Activated naive CD4-positive, alpha-beta T cell treated with anti-CD3 and anti-CD28 coated beads for 36 hours (primary cell): ENCODE measurements at regions not wholly inside any gene's neighbourhood (a gene's known extent, or its start where the extent isn't known, plus 50 kb on each side); places are given as distances from the start of the nearest gene placed in this dataset.

ENCODE experiments used
- CTCF ChIA-PET: fragments of 350-600 bp; sonication (Branson Sonifier 250); formaldehyde crosslinking; loops from one replicate; lab custom pipeline; 2021; ENCODE audit warnings: antibody characterized with exemption; lab: Charles Lee
- DNase-seq: peaks from one replicate; pipeline ENCODE4 v3.0.0-alpha.2; 2020
- H3K27ac Mint-ChIP-seq: one replicate; pipeline ENCODE4 v1.8.0; 2021; ENCODE audit warnings: mild to moderate bottlenecking, mixed read lengths
- H3K27me3 Mint-ChIP-seq: one replicate; pipeline ENCODE4 v1.8.0; 2021; ENCODE audit warnings: low read depth, mixed read lengths
- H3K36me3 Mint-ChIP-seq: one replicate; pipeline ENCODE4 v1.8.0; 2021; ENCODE audit warnings: low read depth, mixed read lengths
- H3K4me1 Mint-ChIP-seq: one replicate; pipeline ENCODE4 v1.8.0; 2021; ENCODE audit warnings: low read depth, mixed read lengths
- H3K4me3 Mint-ChIP-seq: one replicate; pipeline ENCODE4 v1.8.0; 2021; ENCODE audit warnings: mild to moderate bottlenecking, moderate library complexity, mixed read lengths
- H3K9me3 Mint-ChIP-seq: one replicate; pipeline ENCODE4 v1.8.0; 2021; ENCODE audit warnings: mixed read lengths
- intact Hi-C: fragments of 100-400 bp; cut with micrococcal nuclease; formaldehyde crosslinking; loops from one replicate; pipeline ENCODE4 v1.15.1; 2023

- no peak for DNase-seq
- no peaks in the 10 kb centered on the region for H3K36me3 Mint-ChIP-seq
- peaks cover 2% of the 10 kb centered on the region for H3K27me3 Mint-ChIP-seq
- intact Hi-C loops, result no loop called here
- CTCF ChIA-PET, result interaction anchor here (1.4 kb wide), 1 partner anchor 20 kb away, joined by 3 read pairs; no protein-coding TSS in a partner anchor
- no peak overlapping the region for H3K27ac Mint-ChIP-seq
- H3K4me1 Mint-ChIP-seq, result no peaks in the 10 kb centered on the region
- no peak overlapping the region for H3K4me3 Mint-ChIP-seq
- H3K9me3 Mint-ChIP-seq, result no peaks in the 10 kb centered on the region
These were observed 113.8 kb upstream of the ARMC2 start for GRCh38 chr6:108734271-108734922.

GRCh38 chr6:108735310-108736001 lies 112.8 kb upstream of the ARMC2 start:
- Mint-ChIP-seq H3K27me3 (no peaks in the 10 kb centered on the region), H3K27ac (no peak overlapping the region), H3K36me3 (no peaks in the 10 kb centered on the region), H3K4me1 (no peaks in the 10 kb centered on the region), H3K9me3 (no peaks in the 10 kb centered on the region), H3K4me3 (no peak overlapping the region)
- CTCF ChIA-PET, result no interaction called here
- DNase-seq, result no peak
- intact Hi-C loops, result no loop called here

GRCh38 chr6:108736002-108736361 lies 112.2 kb upstream of the ARMC2 start:
- no peaks in the 10 kb centered on the region for H3K9me3 Mint-ChIP-seq
- H3K4me3 Mint-ChIP-seq, result no peak overlapping the region
- CTCF ChIA-PET, result no interaction called here
- H3K36me3 Mint-ChIP-seq, result no peaks in the 10 kb centered on the region
- intact Hi-C loops, result no loop called here
- no peaks in the 10 kb centered on the region for H3K27me3 Mint-ChIP-seq
- no peak for DNase-seq
- H3K4me1 Mint-ChIP-seq, result no peaks in the 10 kb centered on the region
- H3K27ac Mint-ChIP-seq, result no peak overlapping the region

- no peak overlapping the region for H3K27ac Mint-ChIP-seq
- no peaks in the 10 kb centered on the region for H3K36me3 Mint-ChIP-seq
- H3K27me3 Mint-ChIP-seq, result no peaks in the 10 kb centered on the region
- H3K9me3 Mint-ChIP-seq, result no peaks in the 10 kb centered on the region
- DNase-seq, result no peak
- no peaks in the 10 kb centered on the region for H3K4me1 Mint-ChIP-seq
- no peak overlapping the region for H3K4me3 Mint-ChIP-seq
- CTCF ChIA-PET, result no interaction called here
- intact Hi-C loops, result no loop called here
These were observed 111.4 kb upstream of the ARMC2 start for GRCh38 chr6:108736832-108737231.

- intact Hi-C loops, result no loop called here
- H3K4me3 Mint-ChIP-seq, result no peak overlapping the region
- no peaks in the 10 kb centered on the region for H3K4me1 Mint-ChIP-seq
- no peaks in the 10 kb centered on the region for H3K9me3 Mint-ChIP-seq
- H3K36me3 Mint-ChIP-seq, result no peaks in the 10 kb centered on the region
- CTCF ChIA-PET, result no interaction called here
- no peak for DNase-seq
- H3K27me3 Mint-ChIP-seq, result no peaks in the 10 kb centered on the region
- H3K27ac Mint-ChIP-seq, result no peak overlapping the region
These were observed 110.4 kb upstream of the ARMC2 start for GRCh38 chr6:108737594-108738546.

- Mint-ChIP-seq H3K36me3 (no peaks in the 10 kb centered on the region), H3K27ac (no peak overlapping the region), H3K27me3 (no peaks in the 10 kb centered on the region), H3K4me1 (no peaks in the 10 kb centered on the region), H3K9me3 (no peaks in the 10 kb centered on the region), H3K4me3 (no peak overlapping the region)
- CTCF ChIA-PET, result interaction anchor here (1.0 kb wide), 1 partner anchor 197 kb away, joined by 3 read pairs; no protein-coding TSS in a partner anchor
- no peak for DNase-seq
- intact Hi-C loops, result no loop called here
These were observed 109.4 kb upstream of the ARMC2 start for GRCh38 chr6:108738684-108739416.

GRCh38 chr6:108739496-108740330 lies 108.5 kb upstream of the ARMC2 start:
- intact Hi-C loops, result no loop called here
- no peaks in the 10 kb centered on the region for H3K4me1 Mint-ChIP-seq
- CTCF ChIA-PET, result interaction anchor here (0.5 to 1.0 kb wide), 2 partner anchors 198 to 642 kb away, joined by 3 read pairs; no protein-coding TSS in a partner anchor
- H3K27me3 Mint-ChIP-seq, result peaks cover 3% of the 10 kb centered on the region
- no peaks in the 10 kb centered on the region for H3K36me3 Mint-ChIP-seq
- no peak for DNase-seq
- no peak overlapping the region for H3K4me3 Mint-ChIP-seq
- no peaks in the 10 kb centered on the region for H3K9me3 Mint-ChIP-seq
- H3K27ac Mint-ChIP-seq, result no peak overlapping the region

GRCh38 chr6:108741331-108741989 lies 106.8 kb upstream of the ARMC2 start:
- H3K4me1 Mint-ChIP-seq, result no peaks in the 10 kb centered on the region
- peaks cover 4% of the 10 kb centered on the region for H3K27me3 Mint-ChIP-seq
- no peak for DNase-seq
- no peaks in the 10 kb centered on the region for H3K9me3 Mint-ChIP-seq
- no peak overlapping the region for H3K4me3 Mint-ChIP-seq
- H3K36me3 Mint-ChIP-seq, result no peaks in the 10 kb centered on the region
- CTCF ChIA-PET, result no interaction called here
- H3K27ac Mint-ChIP-seq, result no peak overlapping the region
- intact Hi-C loops, result no loop called here

GRCh38 chr6:108742041-108742440 lies 106.2 kb upstream of the ARMC2 start:
- no peak for DNase-seq
- CTCF ChIA-PET, result no interaction called here
- H3K27me3 Mint-ChIP-seq, result peaks cover 4% of the 10 kb centered on the region

GRCh38 chr6:108744244-108744972 lies 103.8 kb upstream of the ARMC2 start:
- peaks cover 4% of the 10 kb centered on the region for H3K27me3 Mint-ChIP-seq
- CTCF ChIA-PET, result interaction anchor here (0.7 to 1.2 kb wide), 2 partner anchors 32 to 203 kb away, joined by 3 read pairs; no protein-coding TSS in a partner anchor
- intact Hi-C loops, result no loop called here
- no peak for DNase-seq
- no peak overlapping the region for H3K27ac Mint-ChIP-seq
- H3K4me1 Mint-ChIP-seq, result no peaks in the 10 kb centered on the region
- H3K9me3 Mint-ChIP-seq, result no peaks in the 10 kb centered on the region
- H3K4me3 Mint-ChIP-seq, result no peak overlapping the region
- H3K36me3 Mint-ChIP-seq, result no peaks in the 10 kb centered on the region

More at GRCh38 chr6:108742041-108742440, 106.2 kb upstream of the ARMC2 start:
- H3K27ac Mint-ChIP-seq, result no peak overlapping the region
- H3K36me3 Mint-ChIP-seq, result no peaks in the 10 kb centered on the region
- no peaks in the 10 kb centered on the region for H3K9me3 Mint-ChIP-seq
- no peaks in the 10 kb centered on the region for H3K4me1 Mint-ChIP-seq
- no peak overlapping the region for H3K4me3 Mint-ChIP-seq
- intact Hi-C loops, result no loop called here
